Astrocyte of the cerebellum (primary cell): ENCODE measurements at regions not wholly inside any gene's neighbourhood (a gene's known extent, or its start where the extent isn't known, plus 50 kb on each side); places are given as distances from the start of the nearest gene placed in this dataset.
"Not testable (repeated sequence)": the region's sequence is repeated elsewhere in the genome, so short reads cannot be mapped to it uniquely, and the experiment has no call there.

Source experiments
- DNase-seq: peaks from one replicate; pipeline ENCODE4 v3.0.0-alpha.2; 2011; ENCODE audit warnings: low read depth
- H3K4me3 ChIP-seq: 2 replicates; pipeline ENCODE4 v1.5.1; 2011; ENCODE audit warnings: mild to moderate bottlenecking, low read depth, low read length, moderate library complexity
- CTCF ChIP-seq: IDR thresholded peaks from 2 replicates; pipeline ENCODE4 v1.5.1; 2012; ENCODE audit warnings: low read length, low read depth, moderate library complexity, mild to moderate bottlenecking; ENCODE audit errors: missing control alignments
- in situ Hi-C: cut with HindIII; loops from 2 replicates; pipeline ENCODE4 v1.10.0; 2017; ENCODE audit warnings: low sequenced_read_pairs

GRCh38 chr1:83497563-83497962 lies 501.4 kb downstream of the TTLL7 start:
- no peak overlapping the region for H3K4me3 ChIP-seq
- DNase-seq = no peak
- in situ Hi-C loops = no loop called here
- peak; percentile 24 for TF ChIP-seq CTCF

GRCh38 chr1:83495560-83495959 lies 503.4 kb downstream of the TTLL7 start:
- no peak overlapping the region for H3K4me3 ChIP-seq
- TF ChIP-seq CTCF = no peak
- in situ Hi-C loops = no loop called here
- no peak for DNase-seq

GRCh38 chr1:83493633-83494032 lies 505.3 kb downstream of the TTLL7 start:
- no peak for DNase-seq
- in situ Hi-C loops = no loop called here
- no peak for TF ChIP-seq CTCF

GRCh38 chr1:83491930-83492329 lies 507.0 kb downstream of the TTLL7 start:
- DNase-seq = no peak
- in situ Hi-C loops = no loop called here
- no peak for TF ChIP-seq CTCF
- no peak overlapping the region for H3K4me3 ChIP-seq

More at GRCh38 chr1:83493633-83494032, 505.3 kb downstream of the TTLL7 start:
- no peak overlapping the region for H3K4me3 ChIP-seq

- TF ChIP-seq CTCF = no peak
- H3K4me3 ChIP-seq = no peak overlapping the region
- in situ Hi-C loops = no loop called here
- no peak for DNase-seq
Measured at GRCh38 chr1:83490988-83491387, 507.9 kb downstream of the TTLL7 start.

- H3K4me3 ChIP-seq, in situ Hi-C loops, DNase-seq: not testable (repeated sequence)
Measured at GRCh38 chr1:83488105-83488504, 510.8 kb downstream of the TTLL7 start.

- DNase-seq, H3K4me3 ChIP-seq, in situ Hi-C loops: not testable (repeated sequence)
Measured at GRCh38 chr1:83487460-83487859, 511.5 kb downstream of the TTLL7 start.

GRCh38 chr1:83485314-83486019 lies 513.5 kb downstream of the TTLL7 start:
- in situ Hi-C loops = not testable (repeated sequence)

GRCh38 chr1:83481284-83481683 lies 517.6 kb downstream of the TTLL7 start:
- DNase-seq, H3K4me3 ChIP-seq, in situ Hi-C loops: not testable (repeated sequence)

More at GRCh38 chr1:83485314-83486019, 513.5 kb downstream of the TTLL7 start:
- H3K4me3 ChIP-seq, DNase-seq: not testable (repeated sequence)

- H3K4me3 ChIP-seq, in situ Hi-C loops, DNase-seq: not testable (repeated sequence)
Measured at GRCh38 chr1:83479591-83480239, 519.2 kb downstream of the TTLL7 start.

- DNase-seq, in situ Hi-C loops, H3K4me3 ChIP-seq: not testable (repeated sequence)
Measured at GRCh38 chr1:83478127-83478526, 520.8 kb downstream of the TTLL7 start.

GRCh38 chr1:83476518-83476917 lies 522.4 kb downstream of the TTLL7 start:
- in situ Hi-C loops, DNase-seq, H3K4me3 ChIP-seq: not testable (repeated sequence)
